Ishikawa (cell line): ENCODE measurements at regions not wholly inside any gene's neighbourhood (a gene's known extent, or its start where the extent isn't known, plus 50 kb on each side); places are given as distances from the start of the nearest gene placed in this dataset.

Source experiments
- CEBPB ChIP-seq: IDR thresholded peaks from 2 replicates; pipeline ENCODE4 v1.6.1; 2012
- EGR1 ChIP-seq: IDR thresholded peaks from 2 replicates; pipeline ENCODE4 v1.6.1; 2012
- EP300 ChIP-seq: IDR thresholded peaks from 2 replicates; pipeline ENCODE4 v1.6.1; 2012; ENCODE audit warnings: borderline replicate concordance
- FOXM1 ChIP-seq: IDR thresholded peaks from 2 replicates; pipeline ENCODE4 v1.6.1; 2012; ENCODE audit warnings: low read depth, borderline replicate concordance
- MAX ChIP-seq: IDR thresholded peaks from 2 replicates; pipeline ENCODE4 v1.6.1; 2012
- NFIC ChIP-seq: IDR thresholded peaks from 2 replicates; pipeline ENCODE4 v1.6.1; 2012
- TCF12 ChIP-seq: IDR thresholded peaks from 2 replicates; pipeline ENCODE4 v1.6.1; 2012; ENCODE audit warnings: low read depth
- USF1 ChIP-seq: IDR thresholded peaks from 2 replicates; pipeline ENCODE4 v1.6.1; 2012
- YY1 ChIP-seq: IDR thresholded peaks from 2 replicates; pipeline ENCODE4 v1.6.1; 2012; ENCODE audit warnings: low read depth
- ZBTB7A ChIP-seq: IDR thresholded peaks from 2 replicates; pipeline ENCODE4 v1.6.1; 2012; ENCODE audit warnings: low read depth
- TF ChIP-seq, protein P1 (sequence below): IDR thresholded peaks from 2 replicates; pipeline ENCODE4 v1.6.1; 2012; ENCODE audit warnings: low read depth, mild to moderate bottlenecking

DNA sequence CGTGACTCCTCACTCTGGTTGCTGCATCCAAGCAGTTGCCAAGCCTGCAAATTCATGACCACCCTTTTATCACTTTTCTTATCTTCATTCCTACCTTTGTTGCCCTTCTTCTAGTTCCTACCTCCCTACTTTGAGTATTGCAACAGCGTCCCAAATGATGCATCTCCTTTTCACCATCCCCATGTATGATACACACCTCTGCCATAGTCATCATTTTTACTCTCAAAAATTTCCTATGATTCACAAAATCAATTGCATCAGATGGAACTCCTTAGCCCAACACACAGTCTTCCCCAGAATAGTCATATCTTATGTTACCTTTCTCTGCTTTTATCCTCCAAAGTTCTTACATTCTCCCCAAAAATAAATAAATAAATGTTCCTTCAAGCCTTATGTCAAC lies 262.6 kb downstream of the TBL1XR1 start:
- TF ChIP-seq TCF12 (no peak), ZBTB7A (no peak), EGR1 (no peak), USF1 (no peak), CEBPB (no peak), EP300 (no peak), NFIC (no peak), MAX (no peak), FOXM1 (no peak), YY1 (no peak)
- TF ChIP-seq, protein P1, sequence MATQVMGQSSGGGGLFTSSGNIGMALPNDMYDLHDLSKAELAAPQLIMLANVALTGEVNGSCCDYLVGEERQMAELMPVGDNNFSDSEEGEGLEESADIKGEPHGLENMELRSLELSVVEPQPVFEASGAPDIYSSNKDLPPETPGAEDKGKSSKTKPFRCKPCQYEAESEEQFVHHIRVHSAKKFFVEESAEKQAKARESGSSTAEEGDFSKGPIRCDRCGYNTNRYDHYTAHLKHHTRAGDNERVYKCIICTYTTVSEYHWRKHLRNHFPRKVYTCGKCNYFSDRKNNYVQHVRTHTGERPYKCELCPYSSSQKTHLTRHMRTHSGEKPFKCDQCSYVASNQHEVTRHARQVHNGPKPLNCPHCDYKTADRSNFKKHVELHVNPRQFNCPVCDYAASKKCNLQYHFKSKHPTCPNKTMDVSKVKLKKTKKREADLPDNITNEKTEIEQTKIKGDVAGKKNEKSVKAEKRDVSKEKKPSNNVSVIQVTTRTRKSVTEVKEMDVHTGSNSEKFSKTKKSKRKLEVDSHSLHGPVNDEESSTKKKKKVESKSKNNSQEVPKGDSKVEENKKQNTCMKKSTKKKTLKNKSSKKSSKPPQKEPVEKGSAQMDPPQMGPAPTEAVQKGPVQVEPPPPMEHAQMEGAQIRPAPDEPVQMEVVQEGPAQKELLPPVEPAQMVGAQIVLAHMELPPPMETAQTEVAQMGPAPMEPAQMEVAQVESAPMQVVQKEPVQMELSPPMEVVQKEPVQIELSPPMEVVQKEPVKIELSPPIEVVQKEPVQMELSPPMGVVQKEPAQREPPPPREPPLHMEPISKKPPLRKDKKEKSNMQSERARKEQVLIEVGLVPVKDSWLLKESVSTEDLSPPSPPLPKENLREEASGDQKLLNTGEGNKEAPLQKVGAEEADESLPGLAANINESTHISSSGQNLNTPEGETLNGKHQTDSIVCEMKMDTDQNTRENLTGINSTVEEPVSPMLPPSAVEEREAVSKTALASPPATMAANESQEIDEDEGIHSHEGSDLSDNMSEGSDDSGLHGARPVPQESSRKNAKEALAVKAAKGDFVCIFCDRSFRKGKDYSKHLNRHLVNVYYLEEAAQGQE: no peak
